Caco-2 (cell line): ENCODE measurements at regions not wholly inside any gene's neighbourhood (a gene's known extent, or its start where the extent isn't known, plus 50 kb on each side); places are given as distances from the start of the nearest gene placed in this dataset.

Experiments
- BruUV-seq: library from RNA; stranded (reverse); fragments of 400-500 nt; replicated peaks from 2 replicates; lab custom pipeline; 2021; lab: Mats Ljungman, UMichigan
- CTCF ChIA-PET: fragments of 300-600 bp; sonication (Branson Sonifier 250); formaldehyde crosslinking; loops from one replicate; lab custom pipeline; 2022; ENCODE audit warnings: antibody characterized with exemption; lab: Charles Lee
- POLR2A ChIA-PET: fragments of 300-600 bp; sonication (Branson Sonifier 250); formaldehyde crosslinking; loops from one replicate; lab custom pipeline; 2022; ENCODE audit warnings: antibody characterized with exemption; lab: Charles Lee
- DNase-seq, 2 experiments: peaks; one replicate each; pipeline versions ENCODE4 v3.0.0 to v3.0.0-alpha.2; 2020 to 2022
- H3K27me3 ChIP-seq: replicated peaks from 2 replicates; pipeline ENCODE4 v1.6.0; 2011; ENCODE audit warnings: low read length; ENCODE audit not compliant: control insufficient read depth, insufficient read depth
- H3K36me3 ChIP-seq: 2 replicates; pipeline ENCODE4 v1.5.1; 2011; ENCODE audit warnings: low read length; ENCODE audit not compliant: control insufficient read depth, insufficient read depth
- H3K4me1 ChIP-seq: fragments of 250-450 bp; sonication (Bioruptor Pico); 2 replicates; pipeline ENCODE4 v1.5.1; 2020; ENCODE audit warnings: mild to moderate bottlenecking
- H3K4me3 ChIP-seq: 2 replicates; pipeline ENCODE4 v1.5.1; 2011; ENCODE audit warnings: low read depth, mild to moderate bottlenecking, control low read depth, low read length
- H3K9me3 ChIP-seq: fragments of 250-450 bp; sonication (Bioruptor Pico); 2 replicates; pipeline ENCODE4 v1.5.1; 2020; ENCODE audit warnings: mild to moderate bottlenecking, moderate library complexity
- H3K27ac Mint-ChIP-seq: one replicate; pipeline ENCODE4 v1.8.0; 2022; ENCODE audit warnings: mixed read lengths; ENCODE audit not compliant: unreplicated experiment
- H3K27me3 Mint-ChIP-seq: one replicate; pipeline ENCODE4 v1.8.0; 2022; ENCODE audit warnings: mixed read lengths; ENCODE audit not compliant: insufficient read depth, unreplicated experiment
- H3K36me3 Mint-ChIP-seq: one replicate; pipeline ENCODE4 v1.8.0; 2022; ENCODE audit warnings: mild to moderate bottlenecking, mixed read lengths; ENCODE audit not compliant: insufficient read depth, unreplicated experiment
- H3K4me1 Mint-ChIP-seq: one replicate; pipeline ENCODE4 v1.8.0; 2022; ENCODE audit warnings: low read depth, mixed read lengths; ENCODE audit not compliant: unreplicated experiment
- H3K4me3 Mint-ChIP-seq: one replicate; pipeline ENCODE4 v1.8.0; 2022; ENCODE audit warnings: mild to moderate bottlenecking, moderate library complexity, mixed read lengths; ENCODE audit not compliant: unreplicated experiment
- H3K9me3 Mint-ChIP-seq: one replicate; pipeline ENCODE4 v1.8.0; 2022; ENCODE audit warnings: mixed read lengths; ENCODE audit not compliant: unreplicated experiment
- CTCF ChIP-seq, 2 experiments: fragments of 200-600 bp in 1 of 2; IDR thresholded peaks; 1 replicate in 1 of 2; 2 replicates in 1 of 2; pipeline versions ENCODE4 v1.5.1 to v1.8.0; 2011 to 2022; ENCODE audit warnings: antibody characterized with exemption in 1 of 2, control low read depth in 1 of 2, inconsistent platforms in 1 of 2, low read depth in 1 of 2, low read length in 1 of 2, mild to moderate bottlenecking in 1 of 2, moderate library complexity in 1 of 2; ENCODE audit not compliant: insufficient read depth in 1 of 2, severe bottlenecking in 1 of 2, unreplicated experiment in 1 of 2
- intact Hi-C: fragments of 100-400 bp; cut with micrococcal nuclease; formaldehyde crosslinking; loops from one replicate; pipeline ENCODE4 v1.10.0; 2022; ENCODE audit not compliant: unreplicated experiment

- no peaks in the 10 kb centered on the region for H3K36me3 ChIP-seq
- Mint-ChIP-seq H3K4me3 (no peak overlapping the region), H3K36me3 (no peaks in the 10 kb centered on the region), H3K9me3 (no peaks in the 10 kb centered on the region), H3K27ac (no peak overlapping the region), H3K27me3 (no peaks in the 10 kb centered on the region), H3K4me1 (no peaks in the 10 kb centered on the region)
- H3K4me3 ChIP-seq: no peak overlapping the region
- DNase-seq: no peak
- no TSS peak for BruUV-seq
- H3K4me1 ChIP-seq: peaks cover 6% of the 10 kb centered on the region; the same call in 1 of the 2 replicates
- H3K9me3 ChIP-seq: no peaks in the 10 kb centered on the region
- H3K27me3 ChIP-seq: no peaks in the 10 kb centered on the region; the same call in 1 of the 2 replicates
- TF ChIP-seq CTCF (IDR thresholded peaks at IDR 0.05; ENCODE audit: insufficient read depth in 1 of 2, low read depth in 1 of 2, low read length in 1 of 2, severe bottlenecking in 1 of 2, unreplicated experiment in 1 of 2): no peak
- intact Hi-C loops: no loop called here
- CTCF ChIA-PET: no interaction called here
- POLR2A ChIA-PET: no interaction called here
Observed at GRCh38 chr2:173666171-173666888, 298.8 kb downstream of the SP3 start.

- Histone ChIP-seq H3K4me1 (peaks cover 6% of the 10 kb centered on the region; the same call in 1 of the 2 replicates), H3K9me3 (peaks cover under 1% of the 10 kb centered on the region; the same call in 1 of the 2 replicates), H3K4me3 (no peak overlapping the region), H3K36me3 (no peaks in the 10 kb centered on the region), H3K27me3 (no peaks in the 10 kb centered on the region; the same call in 1 of the 2 replicates)
- POLR2A ChIA-PET: no interaction called here
- Mint-ChIP-seq H3K27ac (no peak overlapping the region), H3K4me3 (no peak overlapping the region), H3K27me3 (no peaks in the 10 kb centered on the region), H3K36me3 (no peaks in the 10 kb centered on the region), H3K9me3 (no peaks in the 10 kb centered on the region), H3K4me1 (no peaks in the 10 kb centered on the region)
- intact Hi-C loops: loop anchor here (1.0 kb wide), 2 partner anchors 96 to 265 kb away; no protein-coding TSS in a partner anchor
- CTCF ChIA-PET: no interaction called here
- BruUV-seq: no TSS peak
- no peak for TF ChIP-seq CTCF (IDR thresholded peaks at IDR 0.05; ENCODE audit: insufficient read depth in 1 of 2, low read depth in 1 of 2, low read length in 1 of 2, severe bottlenecking in 1 of 2, unreplicated experiment in 1 of 2)
- DNase-seq: no peak
Observed at GRCh38 chr2:173667014-173667413, 298.2 kb downstream of the SP3 start.

- DNase-seq: peak; percentile 46 to 55
- intact Hi-C loops: loop anchor here (1.0 kb wide), 2 partner anchors 96 to 265 kb away; no protein-coding TSS in a partner anchor
- CTCF ChIA-PET: no interaction called here
- Mint-ChIP-seq H3K36me3 (no peaks in the 10 kb centered on the region), H3K4me3 (no peak overlapping the region), H3K4me1 (no peaks in the 10 kb centered on the region), H3K27me3 (no peaks in the 10 kb centered on the region), H3K9me3 (no peaks in the 10 kb centered on the region), H3K27ac (no peak overlapping the region)
- peak; percentile 35 to 54 for TF ChIP-seq CTCF (IDR thresholded peaks at IDR 0.05; ENCODE audit: insufficient read depth in 1 of 2, low read depth in 1 of 2, low read length in 1 of 2, severe bottlenecking in 1 of 2, unreplicated experiment in 1 of 2)
- no TSS peak for BruUV-seq
- Histone ChIP-seq H3K4me3 (no peak overlapping the region), H3K9me3 (peaks cover 2% of the 10 kb centered on the region; the same call in 1 of the 2 replicates), H3K36me3 (no peaks in the 10 kb centered on the region), H3K27me3 (no peaks in the 10 kb centered on the region; the same call in 1 of the 2 replicates), H3K4me1 (peaks cover 6% of the 10 kb centered on the region; the same call in 1 of the 2 replicates)
- POLR2A ChIA-PET: no interaction called here
Observed at GRCh38 chr2:173667415-173667814, 297.8 kb downstream of the SP3 start.
